GM19043 (cell line): ENCODE measurements at regions not wholly inside any gene's neighbourhood (a gene's known extent, or its start where the extent isn't known, plus 50 kb on each side); places are given as distances from the start of the nearest gene placed in this dataset.
"Not testable (repeated sequence)": the region's sequence is repeated elsewhere in the genome, so short reads cannot be mapped to it uniquely, and the experiment has no call there.

Experiments
- ATAC-seq: cut with Tn5 transposase; IDR thresholded peaks from one replicate; pipeline ENCODE4 v1.9.1; 2021; ENCODE audit warnings: low read depth; ENCODE audit not compliant: unreplicated experiment

DNA sequence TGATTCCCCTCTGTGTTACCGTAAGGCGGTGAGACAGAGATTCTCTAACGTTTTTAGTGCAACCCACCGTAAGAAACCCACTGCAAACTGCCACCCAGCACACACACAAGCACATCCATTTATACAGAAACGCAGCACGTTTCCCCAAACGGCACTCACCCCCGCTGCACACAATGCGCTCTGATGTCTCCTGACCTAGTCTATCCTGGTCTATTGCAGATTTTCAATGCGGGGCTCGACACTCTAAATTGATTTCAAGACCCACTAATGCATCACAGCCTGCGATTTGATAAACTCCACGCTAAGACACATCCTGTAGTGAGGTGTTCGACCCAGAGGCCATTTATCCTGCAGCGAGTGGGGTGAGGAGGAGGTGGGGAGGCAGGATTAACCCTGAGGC, 63.7 kb upstream of the SULF2 start:
- no peak for ATAC-seq

DNA sequence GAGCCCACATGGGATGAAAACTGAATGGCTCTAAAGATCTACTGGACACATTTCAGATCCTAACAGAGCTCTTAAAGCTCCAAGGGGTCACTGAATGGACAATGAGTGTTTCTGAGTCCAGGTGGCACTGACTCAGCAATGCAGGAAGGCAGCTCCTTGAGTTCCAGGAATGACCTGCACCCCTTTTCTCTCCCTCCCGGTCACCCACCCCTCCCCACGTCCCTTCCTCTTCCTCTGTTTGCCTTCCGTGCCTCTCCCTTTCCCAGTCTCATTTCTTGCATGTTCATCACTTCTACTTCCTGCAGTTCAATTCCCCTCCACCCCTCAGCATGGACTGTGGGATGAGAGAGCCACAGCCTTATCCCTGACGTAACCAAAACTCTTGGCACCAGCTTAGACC, 63.3 kb upstream of the SULF2 start:
- ATAC-seq: not testable (repeated sequence)

- ATAC-seq: no peak
Observed at GRCh38 chr20:47847884-47848485, 62.7 kb upstream of the SULF2 start.

DNA sequence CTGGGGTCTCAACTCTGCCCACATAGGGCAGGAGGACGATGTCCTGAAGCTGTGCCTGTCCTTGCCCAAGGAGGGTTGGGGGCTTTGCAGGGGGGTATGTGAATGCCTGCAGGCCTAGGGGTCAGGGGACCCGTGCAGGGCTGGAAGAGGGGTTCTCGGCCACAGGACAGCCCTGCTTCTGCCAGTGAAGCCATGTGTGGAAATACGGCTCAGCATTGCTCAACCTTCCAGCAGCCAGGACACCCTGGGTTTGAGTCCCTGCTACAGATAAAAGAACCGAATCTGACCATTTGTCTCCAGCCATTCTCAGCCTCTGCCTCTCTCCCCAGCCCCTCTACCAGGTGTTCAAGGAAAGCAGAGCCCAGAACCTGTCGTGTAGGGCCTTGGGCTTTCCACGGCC, 61.9 kb upstream of the SULF2 start:
- not testable (repeated sequence) for ATAC-seq

DNA sequence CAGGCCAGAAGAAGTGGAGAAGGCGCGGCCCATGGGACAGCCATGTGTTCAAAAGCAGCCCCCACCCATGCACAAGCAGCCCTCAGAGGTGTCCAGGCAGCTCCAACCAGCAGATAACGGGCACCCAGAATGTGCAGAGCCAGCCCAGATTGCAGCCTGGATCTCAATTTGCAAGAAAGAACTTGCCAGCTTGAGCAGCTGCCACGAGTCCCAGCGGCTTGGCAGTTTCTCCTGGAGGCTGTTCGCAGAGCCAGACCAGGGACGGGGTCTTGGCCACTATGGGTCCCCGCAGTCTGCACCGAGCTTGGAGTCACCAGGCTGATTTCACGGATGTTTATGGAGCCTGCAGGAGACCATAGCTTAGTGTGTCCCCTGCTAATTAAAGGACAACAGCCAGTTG, 61.4 kb upstream of the SULF2 start:
- ATAC-seq: not testable (repeated sequence)

GRCh38 chr20:47845382-47845977, 60.2 kb upstream of the SULF2 start:
- not testable (repeated sequence) for ATAC-seq

GRCh38 chr20:47844568-47844906, 59.3 kb upstream of the SULF2 start:
- ATAC-seq: not testable (repeated sequence)

- no peak for ATAC-seq
Observed at GRCh38 chr20:47843886-47844567, 58.7 kb upstream of the SULF2 start.

DNA sequence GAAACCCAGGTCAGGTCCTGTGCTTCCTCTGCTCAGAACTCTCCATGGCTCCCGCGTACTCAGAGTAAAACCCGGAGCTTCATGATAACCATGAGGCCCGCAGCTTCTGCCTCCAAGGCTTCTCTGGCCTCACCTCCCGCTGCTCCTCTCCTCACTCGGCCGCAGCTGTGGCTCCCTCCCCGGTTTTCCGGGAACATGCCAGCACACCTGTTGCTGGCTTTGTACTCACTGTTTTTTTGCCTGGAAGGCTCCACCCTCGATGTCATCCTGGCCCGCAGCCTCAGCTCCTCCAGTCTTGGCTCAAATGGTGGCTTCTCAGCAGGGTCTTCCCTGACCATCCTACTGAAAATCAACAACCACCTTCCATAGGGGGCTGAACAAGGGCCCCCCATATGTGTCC, 57.7 kb upstream of the SULF2 start:
- ATAC-seq: not testable (repeated sequence)

DNA sequence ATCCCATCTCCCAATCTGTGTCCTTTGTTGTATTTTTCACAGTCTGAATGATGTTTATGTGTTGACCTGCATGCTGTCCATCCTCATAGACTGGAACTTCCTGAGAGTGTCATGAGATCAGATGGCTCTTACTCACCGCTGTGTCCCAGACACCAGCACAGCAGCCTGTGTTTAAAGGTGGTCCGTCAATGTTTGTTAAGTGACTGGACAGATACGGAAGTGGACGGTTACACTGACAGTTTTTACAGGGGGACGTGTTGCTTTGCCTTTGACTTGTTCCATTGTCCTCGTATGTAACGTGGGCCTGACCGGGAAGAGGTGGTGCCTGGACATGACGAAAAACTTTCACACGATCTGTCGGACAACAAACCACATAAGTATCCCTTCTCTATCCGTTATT, 56.7 kb upstream of the SULF2 start:
- not testable (repeated sequence) for ATAC-seq

DNA sequence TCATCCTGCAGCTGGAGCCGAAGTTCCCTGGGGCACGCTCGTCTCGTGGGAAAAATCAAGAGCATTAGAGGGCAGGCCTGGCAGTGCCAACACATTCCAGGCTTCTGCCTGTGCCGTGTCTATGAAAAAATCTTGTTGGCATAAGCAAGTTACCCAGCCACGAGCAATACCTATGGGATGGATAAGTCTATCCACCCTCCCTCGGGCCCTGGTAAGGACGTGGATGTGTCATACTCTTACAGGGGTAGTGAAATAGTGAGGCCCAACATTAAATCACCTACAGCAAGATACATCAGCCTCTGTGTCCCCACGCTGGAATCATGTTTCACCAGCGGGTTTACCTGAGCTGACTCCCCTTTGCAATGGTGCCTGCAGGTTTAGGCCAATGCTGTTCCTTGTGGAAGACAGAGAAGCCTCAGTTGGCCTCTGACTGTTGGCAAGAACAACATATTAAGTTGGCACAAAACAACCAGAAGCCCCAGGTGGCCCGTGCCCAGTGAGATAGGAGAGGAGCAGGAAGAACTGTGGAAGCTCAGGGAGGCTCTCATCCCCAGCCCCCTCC, 51.1 kb upstream of the SULF2 start:
- ATAC-seq: not testable (repeated sequence)
